Cardiac septum (tissue), 1 donor: ENCODE measurements at regions not wholly inside any gene's neighbourhood (a gene's known extent, or its start where the extent isn't known, plus 50 kb on each side); places are given as distances from the start of the nearest gene placed in this dataset.

Source experiments
- DNase-seq: peaks from one replicate; pipeline ENCODE4 v3.0.0-alpha.2; 2020; ENCODE audit warnings: low spot score
- intact Hi-C: fragments of 100-400 bp; cut with DNase I; formaldehyde crosslinking; loops from one replicate; pipeline ENCODE4 v1.14.0; 2022
- donor health status: DM: no; HTN: no; CAD: no.

GRCh38 chr15:94177112-94177511, 54.2 kb upstream of the MCTP2 start:
- DNase-seq = no peak
- intact Hi-C loops = no loop called here

- intact Hi-C loops = no loop called here
- DNase-seq = no peak
These were observed 55.9 kb upstream of the MCTP2 start for GRCh38 chr15:94175420-94175819.

GRCh38 chr15:94174399-94174802, 57.0 kb upstream of the MCTP2 start:
- no peak for DNase-seq
- intact Hi-C loops = no loop called here

GRCh38 chr15:94168250-94168649, 63.1 kb upstream of the MCTP2 start:
- no peak for DNase-seq
- intact Hi-C loops = no loop called here

- DNase-seq = no peak
- intact Hi-C loops = loop anchor here (5.0 kb wide), 1 partner anchor 157 kb away; no protein-coding TSS in a partner anchor
These were observed 66.4 kb upstream of the MCTP2 start for GRCh38 chr15:94164971-94165370.

GRCh38 chr15:94164202-94164807, 67.1 kb upstream of the MCTP2 start:
- intact Hi-C loops = loop anchor here (5.0 kb wide), 1 partner anchor 158 kb away; no protein-coding TSS in a partner anchor
- no peak for DNase-seq

- DNase-seq = no peak
- intact Hi-C loops = loop anchor here (5.0 kb wide), 1 partner anchor 159 kb away; no protein-coding TSS in a partner anchor
These were observed 68.4 kb upstream of the MCTP2 start for GRCh38 chr15:94162939-94163338.

- no peak for DNase-seq
- intact Hi-C loops = no loop called here
These were observed 77.1 kb upstream of the MCTP2 start for GRCh38 chr15:94154255-94154654.

GRCh38 chr15:94145046-94145445, 86.3 kb upstream of the MCTP2 start:
- intact Hi-C loops = no loop called here
- no peak for DNase-seq

- intact Hi-C loops = no loop called here
- DNase-seq = no peak
These were observed 89.6 kb upstream of the MCTP2 start for GRCh38 chr15:94141802-94142201.

GRCh38 chr15:94135486-94136147, 95.7 kb upstream of the MCTP2 start:
- no peak for DNase-seq
- intact Hi-C loops = no loop called here

- DNase-seq = no peak
- intact Hi-C loops = no loop called here
These were observed 99.5 kb upstream of the MCTP2 start for GRCh38 chr15:94131875-94132274.

GRCh38 chr15:94130504-94130903, 100.9 kb upstream of the MCTP2 start:
- intact Hi-C loops = no loop called here
- no peak for DNase-seq

GRCh38 chr15:94127006-94127405, 104.4 kb upstream of the MCTP2 start:
- DNase-seq = no peak
- intact Hi-C loops = loop anchor here (10.0 kb wide), 1 partner anchor 1322 kb away; no protein-coding TSS in a partner anchor

GRCh38 chr15:94125698-94126097, 105.7 kb upstream of the MCTP2 start:
- intact Hi-C loops = loop anchor here (10.0 kb wide), 1 partner anchor 1321 kb away; no protein-coding TSS in a partner anchor
- no peak for DNase-seq

- intact Hi-C loops = loop anchor here (10.0 kb wide), 1 partner anchor 1320 kb away; no protein-coding TSS in a partner anchor
These were observed 106.2 kb upstream of the MCTP2 start for GRCh38 chr15:94125156-94125555.

GRCh38 chr15:94122516-94122915, 108.8 kb upstream of the MCTP2 start:
- intact Hi-C loops = loop anchor here (5.0 to 10.0 kb wide), 2 partner anchors 125 to 1318 kb away; no protein-coding TSS in a partner anchor
- no peak for DNase-seq

More at GRCh38 chr15:94125156-94125555, 106.2 kb upstream of the MCTP2 start:
- no peak for DNase-seq

- DNase-seq = no peak
- intact Hi-C loops = loop anchor here (2.0 to 10.0 kb wide), 4 partner anchors 123 to 1315 kb away; no protein-coding TSS in a partner anchor
These were observed 111.2 kb upstream of the MCTP2 start for GRCh38 chr15:94119923-94120775.

- no peak for DNase-seq
- intact Hi-C loops = loop anchor here (2.0 kb wide), 1 partner anchor 1083 kb away; no protein-coding TSS in a partner anchor
These were observed 112.0 kb upstream of the MCTP2 start for GRCh38 chr15:94119298-94119811.
